LNCaP clone FGC (cell line): ENCODE measurements at regions not wholly inside any gene's neighbourhood (a gene's known extent, or its start where the extent isn't known, plus 50 kb on each side); places are given as distances from the start of the nearest gene placed in this dataset.

ENCODE experiments used
- DNase-seq: peaks from one replicate; pipeline ENCODE4 v3.0.0-alpha.2; 2011; ENCODE audit warnings: low read depth
- H3K4me3 ChIP-seq: 2 replicates; pipeline ENCODE4 v1.5.1; 2011; ENCODE audit warnings: mild to moderate bottlenecking, low read depth, low read length, control low read depth
- CTCF ChIP-seq: IDR thresholded peaks from 2 replicates; pipeline ENCODE4 v1.5.1; 2012; ENCODE audit warnings: mild to moderate bottlenecking; ENCODE audit not compliant: control insufficient read depth, insufficient read depth; ENCODE audit errors: extremely low read depth

- no peak for DNase-seq
- TF ChIP-seq CTCF = no peak
- no peak overlapping the region for H3K4me3 ChIP-seq
Measured at GRCh38 chr2:150417278-150417677, 70.2 kb downstream of the RND3 start.

GRCh38 chr2:150415022-150415421 is 72.4 kb downstream of the RND3 start:
- no peak for TF ChIP-seq CTCF
- DNase-seq = no peak
- H3K4me3 ChIP-seq = no peak overlapping the region

GRCh38 chr2:150413910-150414309 is 73.6 kb downstream of the RND3 start:
- H3K4me3 ChIP-seq = no peak overlapping the region
- TF ChIP-seq CTCF = no peak
- no peak for DNase-seq

- DNase-seq = no peak
- TF ChIP-seq CTCF = no peak
- no peak overlapping the region for H3K4me3 ChIP-seq
Measured at GRCh38 chr2:150413366-150413765, 74.1 kb downstream of the RND3 start.

- no peak for DNase-seq
- H3K4me3 ChIP-seq = no peak overlapping the region
- no peak for TF ChIP-seq CTCF
Measured at GRCh38 chr2:150410809-150411208, 76.7 kb downstream of the RND3 start.

GRCh38 chr2:150409196-150409595 is 78.3 kb downstream of the RND3 start:
- DNase-seq = no peak
- H3K4me3 ChIP-seq = no peak overlapping the region
- no peak for TF ChIP-seq CTCF

GRCh38 chr2:150404147-150404546 is 83.3 kb downstream of the RND3 start:
- DNase-seq = no peak
- no peak for TF ChIP-seq CTCF
- no peak overlapping the region for H3K4me3 ChIP-seq
